ENCODE measurements at regions not wholly inside any gene's neighbourhood (a gene's known extent, or its start where the extent isn't known, plus 50 kb on each side); places are given as distances from the start of the nearest gene placed in this dataset.
"Not testable (repeated sequence)": the region's sequence is repeated elsewhere in the genome, so short reads cannot be mapped to it uniquely, and the experiment has no call there.

DNA sequence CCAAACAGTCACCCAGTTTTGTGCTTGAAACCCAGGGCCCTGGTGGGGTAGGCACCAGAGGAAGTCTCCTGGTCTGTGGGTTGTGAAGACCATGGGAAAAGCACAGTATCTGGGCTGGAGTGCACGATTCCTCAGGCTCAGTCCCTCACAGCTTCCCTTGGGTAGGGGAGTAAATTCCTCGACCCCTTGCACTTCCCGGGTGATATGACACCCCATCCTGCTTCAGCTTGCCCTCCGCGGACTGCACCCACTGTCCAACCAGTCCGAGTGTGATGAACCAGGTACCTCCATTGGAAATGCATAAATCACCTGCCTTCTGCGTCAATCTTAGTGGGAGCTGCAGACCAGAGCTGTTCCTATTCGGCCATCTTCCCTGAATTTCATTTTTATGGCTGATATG lies 133.9 kb upstream of the KCTD3 start:
- Mint-ChIP-seq H3K9me3 (ENCODE audit: unreplicated experiment) (no peaks in the 10 kb centered on the region), H3K4me3 (ENCODE audit: unreplicated experiment) (no peak overlapping the region), H3K36me3 (ENCODE audit: low read depth, unreplicated experiment) (no peaks in the 10 kb centered on the region), H3K4me1 (ENCODE audit: low read depth, unreplicated experiment) (no peaks in the 10 kb centered on the region), H3K27me3 (ENCODE audit: low read depth, unreplicated experiment) (no peaks in the 10 kb centered on the region), H3K27ac (ENCODE audit: unreplicated experiment) (no peak overlapping the region)
- H3K27ac ChIP-seq (ENCODE audit: low read depth, low read length), result no peak overlapping the region
- no peak overlapping the region for H2AFZ ChIP-seq (ENCODE audit: low read depth, low read length)
- no peak overlapping the region for H3K4me2 ChIP-seq (ENCODE audit: low read length)
- H3K9me3 ChIP-seq (ENCODE audit: insufficient read depth, low read depth, low read length), result peaks cover 3% of the 10 kb centered on the region
- no peaks in the 10 kb centered on the region for H3K79me2 ChIP-seq (ENCODE audit: insufficient read depth, low read length)
- H3K4me1 ChIP-seq (ENCODE audit: insufficient read depth, low read length), result no peaks in the 10 kb centered on the region
- TF ChIP-seq, protein P1, sequence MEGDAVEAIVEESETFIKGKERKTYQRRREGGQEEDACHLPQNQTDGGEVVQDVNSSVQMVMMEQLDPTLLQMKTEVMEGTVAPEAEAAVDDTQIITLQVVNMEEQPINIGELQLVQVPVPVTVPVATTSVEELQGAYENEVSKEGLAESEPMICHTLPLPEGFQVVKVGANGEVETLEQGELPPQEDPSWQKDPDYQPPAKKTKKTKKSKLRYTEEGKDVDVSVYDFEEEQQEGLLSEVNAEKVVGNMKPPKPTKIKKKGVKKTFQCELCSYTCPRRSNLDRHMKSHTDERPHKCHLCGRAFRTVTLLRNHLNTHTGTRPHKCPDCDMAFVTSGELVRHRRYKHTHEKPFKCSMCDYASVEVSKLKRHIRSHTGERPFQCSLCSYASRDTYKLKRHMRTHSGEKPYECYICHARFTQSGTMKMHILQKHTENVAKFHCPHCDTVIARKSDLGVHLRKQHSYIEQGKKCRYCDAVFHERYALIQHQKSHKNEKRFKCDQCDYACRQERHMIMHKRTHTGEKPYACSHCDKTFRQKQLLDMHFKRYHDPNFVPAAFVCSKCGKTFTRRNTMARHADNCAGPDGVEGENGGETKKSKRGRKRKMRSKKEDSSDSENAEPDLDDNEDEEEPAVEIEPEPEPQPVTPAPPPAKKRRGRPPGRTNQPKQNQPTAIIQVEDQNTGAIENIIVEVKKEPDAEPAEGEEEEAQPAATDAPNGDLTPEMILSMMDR (IDR thresholded peaks at IDR 0.05; ENCODE audit: insufficient read depth, low read depth, low read length), result no peak
- TF ChIP-seq EZH2 (IDR thresholded peaks at IDR 0.05; ENCODE audit: insufficient read depth, low read length), result no peak
- H3K27me3 ChIP-seq (ENCODE audit: insufficient read depth, low read length), result no peaks in the 10 kb centered on the region
- no peak for DNase-seq (ENCODE audit: low read depth)
- H3K36me3 ChIP-seq (ENCODE audit: insufficient read depth, low read length), result no peaks in the 10 kb centered on the region
- H4K20me1 ChIP-seq (ENCODE audit: insufficient read depth, low read length), result no peaks in the 10 kb centered on the region
- H3K4me3 ChIP-seq (ENCODE audit: insufficient read depth, low read depth, low read length), result no peak overlapping the region
- no peak for FAIRE-seq
- H3K9ac ChIP-seq (ENCODE audit: low read length), result no peak overlapping the region

DNA sequence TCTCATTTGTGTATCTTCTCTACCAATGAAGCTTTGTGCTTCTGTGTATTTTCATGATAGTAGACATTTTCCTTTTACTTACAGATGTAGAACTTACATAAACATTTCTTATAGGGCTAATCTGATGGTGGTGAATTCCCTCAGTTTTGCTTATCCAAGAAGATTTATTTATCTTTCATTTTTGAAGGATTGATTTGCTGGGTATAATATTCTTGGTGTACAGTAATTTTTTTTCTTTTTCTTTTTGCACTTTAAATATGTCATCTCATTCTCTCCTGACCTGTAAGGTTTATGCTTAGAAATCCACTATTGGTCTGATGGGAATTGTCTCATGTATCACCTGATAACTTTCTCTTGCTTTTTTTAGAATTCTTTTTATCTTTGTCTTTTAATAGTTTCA lies 127.6 kb upstream of the KCTD3 start:
- Histone ChIP-seq H3K4me2 (ENCODE audit: low read length) (no peak overlapping the region), H3K79me2 (ENCODE audit: insufficient read depth, low read length) (no peaks in the 10 kb centered on the region), H3K9me3 (ENCODE audit: insufficient read depth, low read depth, low read length) (peaks cover 2% of the 10 kb centered on the region), H3K27me3 (ENCODE audit: insufficient read depth, low read length) (no peaks in the 10 kb centered on the region), H3K4me3 (ENCODE audit: insufficient read depth, low read depth, low read length) (no peak overlapping the region), H2AFZ (ENCODE audit: low read depth, low read length) (no peak overlapping the region), H3K27ac (ENCODE audit: low read depth, low read length) (no peak overlapping the region), H3K9ac (ENCODE audit: low read length) (no peak overlapping the region), H3K4me1 (ENCODE audit: insufficient read depth, low read length) (no peaks in the 10 kb centered on the region), H3K36me3 (ENCODE audit: insufficient read depth, low read length) (no peaks in the 10 kb centered on the region), H4K20me1 (ENCODE audit: insufficient read depth, low read length) (no peaks in the 10 kb centered on the region)
- peaks cover 3% of the 10 kb centered on the region for H3K9me3 Mint-ChIP-seq (ENCODE audit: unreplicated experiment)
- H3K27ac Mint-ChIP-seq (ENCODE audit: unreplicated experiment), result no peak overlapping the region
- H3K4me1 Mint-ChIP-seq (ENCODE audit: low read depth, unreplicated experiment), result no peaks in the 10 kb centered on the region
- FAIRE-seq (no peak), DNase-seq (ENCODE audit: low read depth) (no peak)
- no peak overlapping the region for H3K4me3 Mint-ChIP-seq (ENCODE audit: unreplicated experiment)
- H3K36me3 Mint-ChIP-seq (ENCODE audit: low read depth, unreplicated experiment), result peaks cover 2% of the 10 kb centered on the region
- TF ChIP-seq, protein P1 (IDR thresholded peaks at IDR 0.05; ENCODE audit: insufficient read depth, low read depth, low read length), result no peak
- TF ChIP-seq EZH2 (IDR thresholded peaks at IDR 0.05; ENCODE audit: insufficient read depth, low read length), result no peak
- no peaks in the 10 kb centered on the region for H3K27me3 Mint-ChIP-seq (ENCODE audit: low read depth, unreplicated experiment)

DNA sequence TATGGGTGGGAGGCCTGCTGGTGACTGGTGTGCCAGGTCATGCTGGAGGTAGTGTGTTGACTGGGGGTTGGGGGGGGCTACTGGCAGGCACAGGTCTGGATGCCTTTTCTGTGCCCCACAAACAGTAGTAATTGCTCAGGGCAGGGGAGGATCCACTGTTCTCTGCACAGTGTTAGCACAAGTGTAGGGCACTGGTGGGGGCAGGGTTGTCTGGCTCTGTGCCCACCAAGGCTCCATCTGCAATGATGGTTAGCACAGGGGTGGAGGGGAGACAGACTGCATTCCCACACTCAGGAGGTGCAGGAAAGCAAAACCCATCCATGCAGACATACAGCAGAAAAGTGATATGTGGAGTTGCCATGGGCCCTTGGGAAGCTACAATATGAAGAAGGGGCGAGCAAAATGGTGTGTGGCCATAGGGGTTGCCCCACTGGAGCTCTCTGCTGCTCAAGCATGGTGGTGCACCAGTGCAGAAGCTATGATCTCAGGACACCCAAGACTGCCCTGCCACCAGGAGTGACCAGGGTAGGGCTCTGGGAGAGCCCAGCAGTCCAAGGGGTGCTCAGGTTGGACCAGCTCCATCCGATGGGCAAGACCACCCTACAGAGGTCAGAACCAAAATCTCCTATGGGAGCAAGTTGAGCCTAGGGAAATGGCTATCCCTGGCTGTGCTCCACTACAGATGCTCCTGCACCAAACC lies 122.2 kb upstream of the KCTD3 start:
- Histone ChIP-seq H2AFZ (ENCODE audit: low read depth, low read length) (no peak overlapping the region), H3K27me3 (ENCODE audit: insufficient read depth, low read length) (no peaks in the 10 kb centered on the region), H3K4me2 (ENCODE audit: low read length) (no peak overlapping the region), H3K79me2 (ENCODE audit: insufficient read depth, low read length) (no peaks in the 10 kb centered on the region), H3K36me3 (ENCODE audit: insufficient read depth, low read length) (no peaks in the 10 kb centered on the region), H3K4me1 (ENCODE audit: insufficient read depth, low read length) (no peaks in the 10 kb centered on the region), H3K9me3 (ENCODE audit: insufficient read depth, low read depth, low read length) (peaks cover 2% of the 10 kb centered on the region), H4K20me1 (ENCODE audit: insufficient read depth, low read length) (no peaks in the 10 kb centered on the region), H3K4me3 (ENCODE audit: insufficient read depth, low read depth, low read length) (no peak overlapping the region), H3K9ac (ENCODE audit: low read length) (no peak overlapping the region), H3K27ac (ENCODE audit: low read depth, low read length) (no peak overlapping the region)
- FAIRE-seq (no peak), DNase-seq (ENCODE audit: low read depth) (no peak)
- no peak overlapping the region for H3K4me3 Mint-ChIP-seq (ENCODE audit: unreplicated experiment)
- H3K36me3 Mint-ChIP-seq (ENCODE audit: low read depth, unreplicated experiment), result no peaks in the 10 kb centered on the region
- no peak for TF ChIP-seq EZH2 (IDR thresholded peaks at IDR 0.05; ENCODE audit: insufficient read depth, low read length)
- TF ChIP-seq, protein P1 (IDR thresholded peaks at IDR 0.05; ENCODE audit: insufficient read depth, low read depth, low read length), result no peak
- no peak overlapping the region for H3K27ac Mint-ChIP-seq (ENCODE audit: unreplicated experiment)
- no peaks in the 10 kb centered on the region for H3K4me1 Mint-ChIP-seq (ENCODE audit: low read depth, unreplicated experiment)
- no peaks in the 10 kb centered on the region for H3K9me3 Mint-ChIP-seq (ENCODE audit: unreplicated experiment)
- no peaks in the 10 kb centered on the region for H3K27me3 Mint-ChIP-seq (ENCODE audit: low read depth, unreplicated experiment)

DNA sequence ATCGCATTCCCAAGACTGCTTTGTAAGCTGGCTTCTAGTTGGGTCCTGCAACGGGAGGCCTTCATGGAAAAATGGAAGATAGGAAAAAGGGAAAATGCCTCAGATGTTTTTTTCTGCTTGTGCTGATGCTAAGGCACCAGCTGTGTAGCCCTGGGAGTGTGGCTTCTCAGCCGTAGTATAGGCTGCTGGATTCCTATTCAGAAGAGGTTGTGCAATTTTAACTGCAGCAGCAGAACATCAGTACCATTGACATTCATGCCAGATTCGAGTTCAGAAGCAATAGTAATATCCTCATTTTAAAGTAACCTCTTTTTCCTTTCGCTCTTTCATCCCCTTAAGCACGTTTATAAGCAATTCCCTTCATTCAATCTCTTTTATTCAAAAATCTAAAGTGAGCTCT lies 119.1 kb upstream of the KCTD3 start:
- FAIRE-seq, result not testable (repeated sequence)

More for the DNA sequence above, 119.1 kb upstream of the KCTD3 start:
- not testable (repeated sequence) for H3K4me1 ChIP-seq (ENCODE audit: insufficient read depth, low read length); H3K79me2 ChIP-seq (ENCODE audit: insufficient read depth, low read length); H2AFZ ChIP-seq (ENCODE audit: low read depth, low read length); H4K20me1 ChIP-seq (ENCODE audit: insufficient read depth, low read length); H3K27ac ChIP-seq (ENCODE audit: low read depth, low read length); H3K4me3 Mint-ChIP-seq (ENCODE audit: unreplicated experiment); H3K36me3 ChIP-seq (ENCODE audit: insufficient read depth, low read length); H3K27me3 ChIP-seq (ENCODE audit: insufficient read depth, low read length); DNase-seq (ENCODE audit: low read depth); H3K9me3 ChIP-seq (ENCODE audit: insufficient read depth, low read depth, low read length); H3K27ac Mint-ChIP-seq (ENCODE audit: unreplicated experiment); H3K4me1 Mint-ChIP-seq (ENCODE audit: low read depth, unreplicated experiment); H3K4me3 ChIP-seq (ENCODE audit: insufficient read depth, low read depth, low read length); H3K9me3 Mint-ChIP-seq (ENCODE audit: unreplicated experiment); H3K36me3 Mint-ChIP-seq (ENCODE audit: low read depth, unreplicated experiment); H3K4me2 ChIP-seq (ENCODE audit: low read length); H3K9ac ChIP-seq (ENCODE audit: low read length); H3K27me3 Mint-ChIP-seq (ENCODE audit: low read depth, unreplicated experiment)

Measured in astrocyte (in vitro differentiated cells and primary cell).